PC-3 (cell line): ENCODE measurements at regions not wholly inside any gene's neighbourhood (a gene's known extent, or its start where the extent isn't known, plus 50 kb on each side); places are given as distances from the start of the nearest gene placed in this dataset.

Source experiments
- CTCF ChIP-seq: fragments of 300-600 bp; sonication (generic); conservative IDR thresholded peaks from 2 replicates; pipeline ENCODE4 v1.5.1; 2017; ENCODE audit warnings: antibody characterized with exemption, low read depth, mild to moderate bottlenecking, low read length
- EZH2 ChIP-seq: fragments of 300-600 bp; sonication (generic); IDR thresholded peaks from one replicate; pipeline ENCODE4 v1.6.1; 2017; ENCODE audit warnings: antibody characterized with exemption, mild to moderate bottlenecking, low read length; ENCODE audit not compliant: unreplicated experiment
- EZH2phosphoT487 ChIP-seq: fragments of 300-600 bp; sonication (generic); IDR thresholded peaks from 2 replicates; pipeline ENCODE4 v1.6.1; 2018; ENCODE audit warnings: mild to moderate bottlenecking, antibody characterized with exemption, low read length, borderline replicate concordance

- TF ChIP-seq CTCF (no peak), EZH2 (no peak), EZH2phosphoT487 (no peak)
Observed at GRCh38 chr1:238895911-238896310, 490.5 kb upstream of the CHRM3 start.
